A673 (cell line): ENCODE measurements at regions not wholly inside any gene's neighbourhood (a gene's known extent, or its start where the extent isn't known, plus 50 kb on each side); places are given as distances from the start of the nearest gene placed in this dataset.

Experiments
- BruUV-seq: library from RNA; stranded (reverse); fragments of 400-500 nt; replicated peaks from 2 replicates; lab custom pipeline; 2021; lab: Mats Ljungman, UMichigan
- CTCF ChIA-PET: fragments of 300-600 bp; sonication (Branson Sonifier 250); formaldehyde crosslinking; loops from one replicate; lab custom pipeline; 2022; ENCODE audit warnings: antibody characterized with exemption; lab: Charles Lee
- POLR2A ChIA-PET: fragments of 300-600 bp; sonication (Branson Sonifier 250); formaldehyde crosslinking; loops from one replicate; lab custom pipeline; 2022; ENCODE audit warnings: antibody characterized with exemption; ENCODE audit not compliant: low non-redundant PET; lab: Charles Lee
- DNase-seq: peaks from one replicate; pipeline ENCODE4 v3.0.0-alpha.2; 2015; ENCODE audit warnings: low spot score
- H3K27ac ChIP-seq: fragments of 200-600 bp; sonication (generic); 2 replicates; pipeline ENCODE4 v1.5.1; 2016; ENCODE audit warnings: mixed run types, low read depth, mild to moderate bottlenecking, mixed read lengths, antibody characterized with exemption, low read length; ENCODE audit not compliant: poor library complexity, severe bottlenecking
- H3K27me3 ChIP-seq: fragments of 200-600 bp; sonication (generic); replicated peaks from 2 replicates; pipeline ENCODE4 v1.6.1; 2017; ENCODE audit warnings: mixed run types, low read depth, mild to moderate bottlenecking, mixed read lengths, antibody characterized with exemption, low read length; ENCODE audit not compliant: insufficient read depth, poor library complexity
- H3K36me3 ChIP-seq: fragments of 200-600 bp; sonication (generic); 2 replicates; pipeline ENCODE4 v1.6.1; 2016; ENCODE audit warnings: mixed run types, mild to moderate bottlenecking, mixed read lengths, antibody characterized with exemption, low read length; ENCODE audit not compliant: insufficient read depth, poor library complexity, severe bottlenecking
- H3K4me1 ChIP-seq: fragments of 200-600 bp; sonication (generic); 2 replicates; pipeline ENCODE4 v1.6.1; 2017; ENCODE audit warnings: mixed run types, mild to moderate bottlenecking, mixed read lengths, antibody characterized with exemption, low read length; ENCODE audit not compliant: insufficient read depth, poor library complexity, severe bottlenecking
- H3K4me3 ChIP-seq: fragments of 200-600 bp; sonication (generic); 2 replicates; pipeline ENCODE4 v1.5.1; 2016; ENCODE audit warnings: low read depth, mixed run types, mild to moderate bottlenecking, mixed read lengths, low read length; ENCODE audit not compliant: poor library complexity, severe bottlenecking
- H3K9me3 ChIP-seq: fragments of 200-600 bp; sonication (generic); 2 replicates; pipeline ENCODE4 v1.6.1; 2016; ENCODE audit warnings: mixed run types, low read depth, mild to moderate bottlenecking, mixed read lengths, antibody characterized with exemption, low read length; ENCODE audit not compliant: poor library complexity, severe bottlenecking
- CTCF ChIP-seq: fragments of 300-800, 200-600 bp; sonication (generic); conservative IDR thresholded peaks from 2 replicates; pipeline ENCODE4 v1.5.1; 2017; ENCODE audit warnings: low read depth, mild to moderate bottlenecking, antibody characterized with exemption, low read length, moderate library complexity, mixed read lengths
- EZH2 ChIP-seq: fragments of 200-600 bp; sonication (generic); IDR thresholded peaks from 2 replicates; pipeline ENCODE4 v1.6.1; 2017; ENCODE audit warnings: borderline replicate concordance, low read depth, mild to moderate bottlenecking, mixed read lengths, antibody characterized with exemption, low read length; ENCODE audit not compliant: poor library complexity, severe bottlenecking
- intact Hi-C: fragments of 100-400 bp; cut with micrococcal nuclease; formaldehyde crosslinking; loops from one replicate; pipeline ENCODE4 v1.10.0; 2022; ENCODE audit not compliant: unreplicated experiment

- Histone ChIP-seq H3K4me3 (peak overlapping the region; percentile 65), H3K36me3 (no peaks in the 10 kb centered on the region), H3K27me3 (no peaks in the 10 kb centered on the region), H3K4me1 (peaks cover 17% of the 10 kb centered on the region), H3K27ac (no peak overlapping the region), H3K9me3 (no peaks in the 10 kb centered on the region)
- TF ChIP-seq CTCF = no peak
- no peak for TF ChIP-seq EZH2
- CTCF ChIA-PET = no interaction called here
- peak; percentile 76 for DNase-seq
- POLR2A ChIA-PET = no interaction called here
- no TSS peak for BruUV-seq
- intact Hi-C loops = loop anchor here (5.0 kb wide), 1 partner anchor 93 kb away; no protein-coding TSS in a partner anchor
Measured at GRCh38 chr10:21173802-21174714, 276.9 kb upstream of the NEBL start.

- CTCF ChIA-PET = no interaction called here
- peak; percentile 48 for DNase-seq
- intact Hi-C loops = loop anchor here (5.0 kb wide), 1 partner anchor 94 kb away; no protein-coding TSS in a partner anchor
- H3K36me3 ChIP-seq = no peaks in the 10 kb centered on the region
- peaks cover 17% of the 10 kb centered on the region for H3K4me1 ChIP-seq
- no TSS peak for BruUV-seq
- H3K27ac ChIP-seq = no peak overlapping the region
- no peaks in the 10 kb centered on the region for H3K9me3 ChIP-seq
- POLR2A ChIA-PET = interaction anchor here (0.7 kb wide), 1 partner anchor 82 kb away, joined by 4 read pairs; no protein-coding TSS in a partner anchor
- H3K4me3 ChIP-seq = peak overlapping the region; percentile 65
- no peak for TF ChIP-seq EZH2
- TF ChIP-seq CTCF = no peak
- H3K27me3 ChIP-seq = no peaks in the 10 kb centered on the region
Measured at GRCh38 chr10:21172930-21173801, 276.1 kb upstream of the NEBL start.

GRCh38 chr10:21172542-21172929 lies 275.4 kb upstream of the NEBL start:
- Histone ChIP-seq H3K27ac (no peak overlapping the region), H3K27me3 (no peaks in the 10 kb centered on the region), H3K4me1 (peaks cover 17% of the 10 kb centered on the region), H3K4me3 (peak overlapping the region; percentile 65), H3K9me3 (no peaks in the 10 kb centered on the region), H3K36me3 (no peaks in the 10 kb centered on the region)
- intact Hi-C loops = loop anchor here (5.0 kb wide), 1 partner anchor 95 kb away; no protein-coding TSS in a partner anchor
- no TSS peak for BruUV-seq
- POLR2A ChIA-PET = interaction anchor here (0.7 kb wide), 1 partner anchor 83 kb away, joined by 4 read pairs; no protein-coding TSS in a partner anchor
- CTCF ChIA-PET = no interaction called here
- TF ChIP-seq CTCF = no peak
- TF ChIP-seq EZH2 = no peak
- peak; percentile 21 for DNase-seq
